Endothelial cell of umbilical vein (primary cell): ENCODE measurements at regions not wholly inside any gene's neighbourhood (a gene's known extent, or its start where the extent isn't known, plus 50 kb on each side); places are given as distances from the start of the nearest gene placed in this dataset.

ENCODE experiments used
- BruUV-seq: library from RNA; stranded (reverse); fragments of 400-500 nt; replicated peaks from 2 replicates; lab custom pipeline; 2021; lab: Mats Ljungman, UMichigan
- CTCF ChIA-PET: fragments of 300-600, 350-600 bp; sonication (Branson Sonifier 250); formaldehyde crosslinking; loops from one replicate; lab custom pipeline; 2021; ENCODE audit warnings: antibody characterized with exemption, inconsistent platforms; lab: Charles Lee
- POLR2A ChIA-PET: fragments of 300-600, 350-600 bp; sonication (Branson Sonifier 250); formaldehyde crosslinking; loops from one replicate; lab custom pipeline; 2021; ENCODE audit warnings: antibody characterized with exemption, inconsistent platforms; lab: Charles Lee
- DNase-seq: peaks from one replicate; pipeline ENCODE4 v3.0.0-alpha.2; 2011; ENCODE audit warnings: low read depth, low spot score
- FAIRE-seq: peaks from 2 replicates; lab custom pipeline; 2011; peaks lifted over from hg19 to GRCh38; lab: Jason Lieb, UNC
- H2AFZ ChIP-seq: 2 replicates; pipeline ENCODE4 v1.6.0; 2012; ENCODE audit warnings: low read depth, low read length, control low read depth, inconsistent platforms
- H3K27ac ChIP-seq: 2 replicates; pipeline ENCODE4 v1.5.1; 2011; ENCODE audit warnings: low read depth, mild to moderate bottlenecking, control low read depth, low read length, moderate library complexity; ENCODE audit not compliant: insufficient read depth
- H3K27me3 ChIP-seq, 2 experiments: 2 replicates each; pipeline versions ENCODE4 v1.6.0 to v1.6.1; 2011; ENCODE audit warnings: low read length in 2 of 2, mixed read lengths in 1 of 2; ENCODE audit not compliant: control insufficient read depth in 2 of 2, insufficient read depth in 2 of 2
- H3K36me3 ChIP-seq, 2 experiments: 2 replicates in 1 of 2; 3 replicates in 1 of 2; pipeline ENCODE4 v1.5.1; 2011; ENCODE audit warnings: low read length in 2 of 2, mild to moderate bottlenecking in 1 of 2, moderate library complexity in 1 of 2; ENCODE audit not compliant: control insufficient read depth in 2 of 2, insufficient read depth in 2 of 2; ENCODE audit errors: extremely low read depth in 1 of 2
- H3K4me1 ChIP-seq: 3 replicates; pipeline ENCODE4 v1.5.1; 2011; ENCODE audit warnings: mild to moderate bottlenecking, low read length; ENCODE audit not compliant: control insufficient read depth, insufficient read depth; ENCODE audit errors: extremely low read depth
- H3K4me2 ChIP-seq: 2 replicates; pipeline ENCODE4 v1.6.1; 2011; ENCODE audit warnings: low read length, control low read depth, mixed read lengths; ENCODE audit not compliant: insufficient read depth
- H3K4me3 ChIP-seq, 3 experiments: fragments of 200-600 bp in 1 of 3; sonication (generic), shearing (Covaris generic) in 1 of 3; replicated peaks in 1 of 3; 2 replicates each; pipeline ENCODE4 v1.5.1; 2011 to 2016; ENCODE audit warnings: control low read depth in 3 of 3, low read length in 3 of 3, mild to moderate bottlenecking in 2 of 3, inconsistent platforms in 1 of 3, low read depth in 1 of 3, moderate library complexity in 1 of 3; ENCODE audit not compliant: insufficient read depth in 1 of 3
- H3K79me2 ChIP-seq: 2 replicates; pipeline ENCODE4 v1.6.0; 2012; ENCODE audit warnings: low read length, inconsistent platforms; ENCODE audit not compliant: control insufficient read depth, insufficient read depth
- H3K9ac ChIP-seq: replicated peaks from 2 replicates; pipeline ENCODE3; 2011; ENCODE audit warnings: low read length, control low read depth; ENCODE audit not compliant: insufficient read depth; ENCODE audit errors: extremely low read depth
- H3K9me1 ChIP-seq: replicated peaks from 3 replicates; pipeline ENCODE4 v1.6.0; 2011; ENCODE audit warnings: mild to moderate bottlenecking, low read length; ENCODE audit not compliant: control insufficient read depth, insufficient read depth; ENCODE audit errors: extremely low read depth
- H3K9me3 ChIP-seq: replicated peaks from 2 replicates; pipeline ENCODE4 v1.5.1; 2012; ENCODE audit warnings: low read length, inconsistent platforms; ENCODE audit not compliant: control insufficient read depth, insufficient read depth
- H4K20me1 ChIP-seq: replicated peaks from 2 replicates; pipeline ENCODE3; 2011; ENCODE audit warnings: mild to moderate bottlenecking, low read length; ENCODE audit not compliant: control insufficient read depth, insufficient read depth; ENCODE audit errors: extremely low read depth
- CTCF ChIP-seq, 2 donors: IDR thresholded peaks; 1 replicate in 1 of 2; 2 replicates in 1 of 2; pipeline ENCODE4 v1.5.1; 2011; ENCODE audit warnings: low read length in 2 of 2, mild to moderate bottlenecking in 2 of 2, moderate library complexity in 2 of 2, control low read depth in 1 of 2, inconsistent platforms in 1 of 2, low read depth in 1 of 2; ENCODE audit not compliant: insufficient read depth in 1 of 2; ENCODE audit errors: extremely low read depth in 1 of 2
- EZH2 ChIP-seq: IDR thresholded peaks from 2 replicates; pipeline ENCODE4 v1.6.1; 2012; ENCODE audit warnings: borderline replicate concordance, low read depth, mild to moderate bottlenecking, moderate library complexity, low read length, inconsistent platforms; ENCODE audit not compliant: severe bottlenecking
- FOS ChIP-seq: IDR thresholded peaks from 2 replicates; pipeline ENCODE4 v1.6.1; 2011; ENCODE audit warnings: mild to moderate bottlenecking, low read length, moderate library complexity, borderline replicate concordance; ENCODE audit not compliant: insufficient read depth
- GATA2 ChIP-seq: IDR thresholded peaks from 2 replicates; pipeline ENCODE4 v1.7.0; 2011; ENCODE audit warnings: low read depth, mild to moderate bottlenecking, moderate library complexity, mixed read lengths, low read length; ENCODE audit not compliant: insufficient read length, insufficient read depth
- JUN ChIP-seq: IDR thresholded peaks from 2 replicates; pipeline ENCODE4 v1.6.1; 2011; ENCODE audit warnings: borderline replicate concordance, low read depth; ENCODE audit not compliant: insufficient read length, insufficient read depth
- MAX ChIP-seq: IDR thresholded peaks from 2 replicates; pipeline ENCODE4 v1.6.1; 2011; ENCODE audit not compliant: insufficient read depth, insufficient read length
- MYC ChIP-seq: IDR thresholded peaks from one replicate; pipeline ENCODE4 v1.6.1; 2011; ENCODE audit warnings: mild to moderate bottlenecking, low read depth, low read length
- POLR2A ChIP-seq: IDR thresholded peaks from 2 replicates; pipeline ENCODE4 v1.6.1; 2012; ENCODE audit warnings: low read depth, mild to moderate bottlenecking, control low read depth, low read length
- POLR2AphosphoS5 ChIP-seq: IDR thresholded peaks from 2 replicates; pipeline ENCODE4 v1.6.1; 2012; ENCODE audit warnings: low read depth, mild to moderate bottlenecking, control low read depth, low read length, moderate library complexity; ENCODE audit not compliant: insufficient read depth
- dilution Hi-C: fragments of 300-500 bp; cut with MboI; formaldehyde crosslinking; loops from one replicate; pipeline ENCODE4 v1.15.0; 2019; ENCODE audit warnings: low sequenced_read_pairs; ENCODE audit not compliant: extremely low pct_ligation_motif_present
- intact Hi-C: fragments of 100-400 bp; cut with micrococcal nuclease; formaldehyde crosslinking; loops from one replicate; pipeline ENCODE4 v1.10.0; 2022

GRCh38 chr12:88856201-88856600 lies 275.9 kb upstream of the KITLG start:
- dilution Hi-C loops, result no loop called here
- ChIA-PET POLR2A (no interaction called here), CTCF (interaction anchor here (2.2 kb wide), 1 partner anchor 11 kb away, joined by 8 read pairs; no protein-coding TSS in a partner anchor)
- BruUV-seq, result no TSS peak
- Histone ChIP-seq H3K27me3 (no peaks in the 10 kb centered on the region), H3K9me3 (no peaks in the 10 kb centered on the region), H3K27ac (no peak overlapping the region), H2AFZ (no peak overlapping the region), H3K4me1 (no peaks in the 10 kb centered on the region), H3K4me3 (no peak overlapping the region), H3K9me1 (no peaks in the 10 kb centered on the region), H3K4me2 (no peak overlapping the region), H3K9ac (no peak overlapping the region), H3K36me3 (no peaks in the 10 kb centered on the region), H3K79me2 (no peaks in the 10 kb centered on the region), H4K20me1 (no peaks in the 10 kb centered on the region)
- DNase-seq (no peak), FAIRE-seq (no peak)
- no peak for TF ChIP-seq MYC
- TF ChIP-seq MAX, result no peak
- TF ChIP-seq POLR2AphosphoS5, result no peak
- no peak for TF ChIP-seq GATA2
- no peak for TF ChIP-seq POLR2A
- TF ChIP-seq JUN, result no peak
- TF ChIP-seq FOS, result no peak
- no peak for TF ChIP-seq EZH2
- TF ChIP-seq CTCF (IDR thresholded peaks at IDR 0.05; ENCODE audit: extremely low read depth in 1 of 2, insufficient read depth in 1 of 2, low read depth in 1 of 2, low read length in 2 of 2), result no peak
- intact Hi-C loops, result loop anchor here (1.0 kb wide), 1 partner anchor 14 kb away; no protein-coding TSS in a partner anchor
